LNCaP clone FGC (cell line): ENCODE measurements at regions not wholly inside any gene's neighbourhood (a gene's known extent, or its start where the extent isn't known, plus 50 kb on each side); places are given as distances from the start of the nearest gene placed in this dataset.

Source experiments
- DNase-seq: peaks from one replicate; pipeline ENCODE4 v3.0.0-alpha.2; 2011; ENCODE audit warnings: low read depth
- H3K4me3 ChIP-seq: 2 replicates; pipeline ENCODE4 v1.5.1; 2011; ENCODE audit warnings: mild to moderate bottlenecking, low read depth, low read length, control low read depth
- CTCF ChIP-seq: IDR thresholded peaks from 2 replicates; pipeline ENCODE4 v1.5.1; 2012; ENCODE audit warnings: mild to moderate bottlenecking; ENCODE audit not compliant: control insufficient read depth, insufficient read depth; ENCODE audit errors: extremely low read depth

DNA sequence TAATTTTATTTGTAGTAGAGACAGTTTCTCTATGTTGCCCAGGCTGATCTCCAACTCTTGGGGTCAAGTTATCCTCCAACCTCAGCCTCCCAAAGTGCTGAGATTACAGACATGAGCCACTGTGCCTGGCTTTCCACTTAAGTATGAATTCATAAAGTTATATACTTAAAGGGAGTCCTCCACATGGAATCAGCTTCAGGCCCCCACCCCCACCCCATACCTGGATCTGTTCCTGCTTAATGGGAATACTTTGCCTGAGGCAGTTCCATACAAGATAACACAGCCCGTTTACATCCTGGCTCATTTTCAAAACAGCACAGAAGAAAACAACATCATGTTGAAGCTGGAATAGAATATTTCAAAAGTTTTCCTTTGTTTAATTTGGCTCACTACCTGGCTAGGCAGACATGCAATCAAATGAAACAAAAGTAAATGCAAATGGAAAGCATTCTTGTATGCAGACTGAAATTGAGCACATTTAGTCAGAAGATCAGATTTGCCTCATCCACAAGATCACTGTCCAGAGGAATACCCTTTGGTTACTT, 82.4 kb downstream of the FAT3 start:
- TF ChIP-seq CTCF, result no peak
- no peak overlapping the region for H3K4me3 ChIP-seq
- peak; percentile 2 for DNase-seq

GRCh38 chr11:92308366-92308765, 83.7 kb downstream of the FAT3 start:
- no peak for DNase-seq
- H3K4me3 ChIP-seq, result no peak overlapping the region

DNA sequence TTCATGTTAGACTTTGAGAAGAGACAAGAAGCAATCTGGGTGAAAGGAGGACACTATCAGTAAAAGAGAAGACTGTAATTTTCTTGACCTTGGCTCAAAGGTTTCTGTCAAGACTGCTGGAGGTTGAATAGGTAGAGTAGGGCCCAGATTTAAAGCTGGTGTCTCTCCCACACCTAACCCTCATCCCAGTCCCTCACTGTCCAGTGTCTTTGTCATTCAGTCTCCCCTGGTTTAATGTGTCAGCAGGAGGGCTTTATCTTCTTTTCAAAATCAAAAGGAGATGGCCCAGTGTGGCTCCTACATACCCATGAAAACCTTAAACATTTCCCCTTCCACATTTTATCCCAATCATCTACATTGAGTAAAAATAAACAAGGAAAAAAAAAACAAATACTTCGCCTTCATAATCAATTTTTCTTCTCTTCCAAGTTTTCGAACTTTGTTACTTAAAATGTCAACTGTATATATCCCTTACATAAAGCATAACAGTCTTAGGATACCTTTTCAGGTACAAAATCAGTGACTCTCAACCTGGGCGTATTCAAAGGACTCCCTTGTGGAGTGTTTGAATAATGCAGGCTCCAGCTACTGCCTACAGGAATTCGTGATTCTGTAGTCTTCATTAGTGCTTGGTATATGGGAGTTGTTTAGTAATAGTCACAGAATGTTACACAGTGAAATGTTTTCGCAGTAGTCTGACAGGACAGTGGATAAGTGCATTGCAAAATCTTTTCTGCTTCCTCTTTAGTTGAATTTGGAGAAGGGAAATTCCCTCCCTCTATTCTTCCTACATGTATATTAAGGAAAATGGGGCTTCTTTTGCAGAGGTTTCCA, 87.2 kb downstream of the FAT3 start:
- no peak for DNase-seq
- no peak overlapping the region for H3K4me3 ChIP-seq
- TF ChIP-seq CTCF, result no peak

More at GRCh38 chr11:92308366-92308765, 83.7 kb downstream of the FAT3 start:
- TF ChIP-seq CTCF, result no peak

DNA sequence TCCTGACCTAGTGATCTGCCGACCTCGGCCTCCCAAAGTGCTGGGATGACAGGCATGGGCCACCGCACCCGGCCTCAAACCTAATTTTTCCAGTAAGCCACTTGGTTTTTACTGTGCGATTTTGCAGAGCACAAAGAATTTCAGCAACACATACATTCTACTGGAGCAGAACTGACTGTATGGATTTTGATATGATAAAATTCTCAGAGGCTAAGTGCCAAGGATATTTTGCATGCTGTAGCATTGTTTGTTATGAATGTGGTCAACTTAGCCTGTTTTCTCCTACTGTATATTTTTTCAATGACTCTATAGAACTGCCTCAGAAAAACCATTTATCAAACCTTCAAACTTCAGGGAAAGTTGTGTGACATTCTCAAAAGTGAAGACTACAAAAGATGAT, 89.2 kb downstream of the FAT3 start:
- no peak for DNase-seq
- H3K4me3 ChIP-seq, result no peak overlapping the region
- no peak for TF ChIP-seq CTCF

DNA sequence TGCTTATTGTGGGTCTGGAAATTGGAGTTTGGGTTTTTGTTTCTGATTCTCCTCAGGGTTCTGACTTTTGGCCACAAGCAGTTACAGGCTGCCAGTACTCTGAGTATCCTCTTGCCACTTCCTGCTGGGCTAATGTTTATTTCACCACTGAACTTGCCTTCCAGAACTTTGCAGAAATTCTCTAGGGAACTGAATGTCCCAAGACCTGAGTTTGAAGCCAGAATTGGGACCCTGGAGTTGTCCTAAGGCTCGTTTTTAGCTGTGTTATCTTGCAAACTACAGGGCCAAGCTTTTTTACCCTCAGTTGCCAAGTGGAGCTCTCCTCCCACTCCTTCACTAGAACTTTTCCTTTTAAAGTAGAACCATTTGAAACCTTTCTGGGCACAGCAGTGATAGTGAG, 89.9 kb downstream of the FAT3 start:
- no peak for DNase-seq
- no peak for TF ChIP-seq CTCF
- no peak overlapping the region for H3K4me3 ChIP-seq

GRCh38 chr11:92316106-92316809, 91.6 kb downstream of the FAT3 start:
- TF ChIP-seq CTCF, result no peak
- no peak for DNase-seq
- no peak overlapping the region for H3K4me3 ChIP-seq
